SU-DHL-6 (cell line): ENCODE measurements at regions not wholly inside any gene's neighbourhood (a gene's known extent, or its start where the extent isn't known, plus 50 kb on each side); places are given as distances from the start of the nearest gene placed in this dataset.

Source experiments
- CTCF ChIP-seq: fragments of 200-600 bp; sonication (generic); IDR thresholded peaks from one replicate; pipeline ENCODE4 v1.5.1; 2017; ENCODE audit warnings: antibody characterized with exemption, mild to moderate bottlenecking, low read length, moderate library complexity; ENCODE audit not compliant: insufficient read depth, poor library complexity, severe bottlenecking
- EZH2phosphoT487 ChIP-seq: fragments of 200-600 bp; sonication (generic), shearing (Covaris generic); conservative IDR thresholded peaks from 2 replicates; pipeline ENCODE4 v1.6.1; 2018; ENCODE audit warnings: mild to moderate bottlenecking, antibody characterized with exemption, low read length, moderate library complexity, mixed read lengths

DNA sequence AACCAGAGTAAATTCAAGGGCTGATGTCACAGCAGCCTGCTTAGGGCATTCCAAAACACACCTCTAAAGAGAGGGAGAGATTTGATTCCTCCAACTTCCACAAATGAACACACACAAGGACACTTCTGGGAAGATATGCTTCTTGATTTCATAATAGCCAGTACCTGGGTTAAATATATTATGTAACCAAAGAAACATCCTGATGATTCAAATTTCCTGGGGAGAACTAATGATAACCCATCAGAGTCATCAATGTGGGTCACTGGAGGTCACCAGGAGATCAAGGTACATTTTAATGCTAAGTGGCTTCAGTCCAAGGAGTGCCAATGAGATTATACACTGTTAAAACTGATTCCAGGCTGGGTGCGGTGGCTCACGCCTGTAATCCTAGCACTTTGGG lies 54.0 kb upstream of the DOCK9 start:
- TF ChIP-seq EZH2phosphoT487 (no peak), CTCF (no peak)
